T-helper 2 cell treated with Interferon-gamma antibody and Interleukin-4, amounts not matched to agents 100 ng/mL and 5 ng/mL, for 36 hours (primary cell): ENCODE measurements at regions not wholly inside any gene's neighbourhood (a gene's known extent, or its start where the extent isn't known, plus 50 kb on each side); places are given as distances from the start of the nearest gene placed in this dataset.

Experiments used
- intact Hi-C: fragments of 100-400 bp; cut with micrococcal nuclease; formaldehyde crosslinking; loops from one replicate; pipeline ENCODE4 v1.15.1; 2023

DNA sequence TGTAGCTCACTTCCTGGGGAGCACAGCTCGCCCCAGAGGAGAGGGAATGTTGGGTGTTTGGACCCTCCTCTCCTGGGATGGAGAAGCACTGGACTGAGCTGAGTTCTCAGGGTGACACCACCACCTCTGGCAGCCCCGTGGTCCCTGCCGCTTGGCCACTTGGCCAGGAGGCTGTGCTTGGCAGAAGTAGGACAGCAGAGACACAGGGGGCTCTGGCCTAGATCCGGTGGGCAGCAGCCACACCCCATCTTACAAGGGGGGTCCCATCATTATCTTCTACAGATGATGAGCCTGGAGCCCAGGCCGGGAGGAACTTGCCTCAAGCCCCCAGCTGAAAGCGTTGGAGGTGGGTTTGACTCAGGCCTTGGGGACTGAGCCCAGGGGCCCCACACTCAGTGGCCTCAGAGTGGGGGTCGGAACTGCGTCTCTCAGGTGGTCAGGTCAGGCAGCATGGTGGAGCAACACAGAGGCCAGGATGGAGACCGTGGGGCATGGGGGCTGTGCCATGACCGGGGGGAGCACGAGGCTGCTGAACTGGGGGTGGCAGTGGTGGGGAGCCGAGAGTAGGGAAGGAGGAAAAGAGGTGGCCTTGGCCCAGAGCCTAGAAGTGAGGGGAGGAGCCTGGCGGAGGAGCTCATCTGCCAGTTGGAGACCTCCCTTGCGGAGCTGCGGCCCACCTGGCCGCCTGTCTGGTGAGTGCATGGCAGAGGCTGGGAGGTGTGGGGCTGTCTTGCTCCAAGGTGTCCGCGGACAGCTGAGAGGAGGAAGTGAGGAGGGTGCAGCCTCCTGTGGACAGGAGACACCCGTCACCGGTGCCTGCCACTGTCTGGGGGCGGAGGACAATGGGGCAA, 63.6 kb upstream of the HDAC4 start:
- intact Hi-C loops, result no loop called here

- intact Hi-C loops, result no loop called here
Measured at GRCh38 chr2:239463541-239464165, 62.8 kb upstream of the HDAC4 start.

GRCh38 chr2:239462671-239463506, 62.1 kb upstream of the HDAC4 start:
- intact Hi-C loops, result no loop called here

DNA sequence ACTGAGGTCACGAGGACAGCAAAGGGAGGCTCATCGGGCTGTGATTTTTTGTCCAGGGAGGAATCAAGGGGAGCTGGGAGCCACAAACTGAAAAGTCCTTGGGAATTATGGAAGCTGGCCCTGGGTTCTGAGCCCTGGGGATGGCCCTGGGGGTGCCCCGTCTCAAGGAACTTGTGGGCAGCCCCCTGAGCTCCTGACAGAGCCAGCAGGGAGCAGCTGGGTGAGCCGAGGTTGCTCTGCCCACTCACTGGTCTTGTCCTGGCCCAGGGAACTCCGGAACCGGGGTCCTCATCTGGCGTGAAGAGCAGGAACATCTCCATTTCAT, 61.3 kb upstream of the HDAC4 start:
- intact Hi-C loops, result no loop called here

DNA sequence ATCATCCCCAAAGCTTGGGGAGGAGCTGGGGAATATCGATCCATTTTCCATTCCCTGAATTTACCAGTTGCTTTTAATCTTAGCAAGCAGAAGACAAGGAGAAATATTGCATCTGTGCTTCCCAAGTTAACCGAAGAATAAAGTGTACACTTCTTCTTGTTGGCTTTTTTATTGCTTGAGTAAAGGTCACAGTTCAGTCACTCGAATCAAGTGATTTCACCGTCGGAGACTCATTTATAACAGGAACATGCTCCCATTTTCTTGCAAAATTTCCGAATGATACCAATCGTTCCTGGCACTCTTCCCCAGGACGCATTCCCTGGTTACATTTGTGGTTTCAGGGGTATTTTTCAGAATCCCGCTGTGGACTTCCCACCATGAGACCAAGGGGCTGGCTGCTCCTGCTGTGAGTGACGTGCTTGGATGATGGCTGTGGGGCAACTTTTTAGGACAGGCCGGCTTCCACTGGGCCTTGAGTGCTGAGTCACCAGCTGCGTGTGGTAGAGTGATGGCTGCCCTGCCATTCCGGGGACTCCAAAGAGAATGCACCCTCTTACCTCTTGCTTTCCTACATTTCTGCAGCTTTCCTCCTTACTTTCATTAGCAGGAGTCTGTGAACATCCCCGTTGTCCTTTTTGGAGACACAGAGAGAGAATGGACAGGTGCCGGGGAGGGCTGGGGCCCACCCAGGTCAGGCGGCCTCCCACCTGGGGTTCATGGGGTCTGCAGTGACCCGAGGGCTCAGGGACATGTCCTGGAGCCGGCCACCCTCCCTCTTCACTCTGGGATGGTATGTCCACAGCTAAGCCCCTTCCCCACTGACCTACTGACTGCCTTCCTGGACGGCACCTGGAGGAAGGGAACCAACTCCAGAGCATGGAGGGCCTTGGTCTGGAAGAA, 60.7 kb upstream of the HDAC4 start:
- intact Hi-C loops, result no loop called here

- intact Hi-C loops, result no loop called here
Measured at GRCh38 chr2:239460780-239461179, 60.0 kb upstream of the HDAC4 start.

- intact Hi-C loops, result no loop called here
Measured at GRCh38 chr2:239459606-239460005, 58.8 kb upstream of the HDAC4 start.

DNA sequence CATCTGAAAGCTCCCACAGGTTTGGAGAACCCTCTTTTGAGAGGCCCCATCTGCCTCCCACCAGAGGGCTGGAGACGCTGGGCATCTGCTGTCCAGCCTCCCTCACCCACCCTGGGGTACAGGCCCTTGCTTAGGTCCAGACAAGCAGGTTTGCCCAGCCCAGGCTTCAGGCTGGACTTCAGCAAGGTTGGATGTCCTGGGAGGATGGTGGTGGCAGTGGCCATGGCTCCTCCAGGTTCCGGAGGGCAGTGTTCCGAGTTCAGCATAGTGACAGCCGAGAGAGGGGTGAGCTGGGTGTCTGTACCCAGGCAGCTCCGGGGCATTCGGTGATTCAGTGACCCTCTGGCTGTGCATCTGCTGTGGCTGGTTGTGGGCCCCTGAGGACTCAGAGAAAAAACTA, 58.2 kb upstream of the HDAC4 start:
- intact Hi-C loops, result no loop called here

- intact Hi-C loops, result no loop called here
Measured at GRCh38 chr2:239457586-239458445, 57.0 kb upstream of the HDAC4 start.

DNA sequence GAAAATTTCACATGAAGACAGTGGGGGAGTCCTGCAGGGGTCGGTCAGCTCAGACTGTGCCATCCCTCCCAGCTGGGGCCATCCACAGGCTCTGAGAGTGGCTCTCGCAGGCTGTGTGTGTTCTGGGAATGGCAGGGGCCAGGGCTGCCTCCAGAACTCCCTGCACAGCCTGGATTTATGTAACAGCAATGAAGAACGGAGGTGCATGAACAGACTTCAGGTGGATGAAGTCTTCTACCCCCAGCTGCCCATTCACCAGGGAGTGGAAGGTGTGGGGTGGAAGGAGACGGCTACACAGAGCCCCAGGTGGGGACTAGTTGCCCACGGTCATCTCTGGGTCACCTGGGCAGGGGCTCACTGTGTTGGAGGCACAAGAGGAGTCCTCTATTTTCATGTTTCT, 56.1 kb upstream of the HDAC4 start:
- intact Hi-C loops, result no loop called here

- intact Hi-C loops, result no loop called here
Measured at GRCh38 chr2:239455436-239456203, 54.8 kb upstream of the HDAC4 start.

- intact Hi-C loops, result no loop called here
Measured at GRCh38 chr2:239454507-239454906, 53.7 kb upstream of the HDAC4 start.
